GF-D8 (cell line): ENCODE measurements at regions not wholly inside any gene's neighbourhood (a gene's known extent, or its start where the extent isn't known, plus 50 kb on each side); places are given as distances from the start of the nearest gene placed in this dataset.

Experiments
- DNase-seq: peaks from one replicate; lab custom pipeline; 2025; lab: John Stamatoyannopoulos, UW

GRCh38 chr2:64196963-64197362, 52.7 kb upstream of the PELI1 start:
- no peak for DNase-seq

GRCh38 chr2:64201151-64201550, 56.9 kb upstream of the PELI1 start:
- DNase-seq = no peak

GRCh38 chr2:64202206-64202845, 58.1 kb upstream of the PELI1 start:
- no peak for DNase-seq

GRCh38 chr2:64203131-64203857, 59.1 kb upstream of the PELI1 start:
- no peak for DNase-seq

- no peak for DNase-seq
These were observed 59.8 kb upstream of the PELI1 start for GRCh38 chr2:64203858-64204632.

GRCh38 chr2:64204703-64205102, 60.5 kb upstream of the PELI1 start:
- no peak for DNase-seq

GRCh38 chr2:64205415-64205814, 61.2 kb upstream of the PELI1 start:
- DNase-seq = no peak

- DNase-seq = no peak
These were observed 63.4 kb upstream of the PELI1 start for GRCh38 chr2:64207573-64207972.

GRCh38 chr2:64210816-64211215, 66.6 kb upstream of the PELI1 start:
- no peak for DNase-seq

GRCh38 chr2:64211276-64211921, 67.2 kb upstream of the PELI1 start:
- DNase-seq = no peak

- DNase-seq = peak; percentile 88
These were observed 68.1 kb upstream of the PELI1 start for GRCh38 chr2:64212346-64212745.

- DNase-seq = peak; percentile 68
These were observed 68.6 kb upstream of the PELI1 start for GRCh38 chr2:64212801-64213321.

- DNase-seq = no peak
These were observed 69.5 kb upstream of the PELI1 start for GRCh38 chr2:64213532-64214275.

- DNase-seq = no peak
These were observed 70.3 kb upstream of the PELI1 start for GRCh38 chr2:64214281-64215115.

GRCh38 chr2:64217198-64217869, 73.1 kb upstream of the PELI1 start:
- DNase-seq = no peak

- DNase-seq = no peak
These were observed 74.0 kb upstream of the PELI1 start for GRCh38 chr2:64218137-64218802.

GRCh38 chr2:64219149-64219548, 74.9 kb upstream of the PELI1 start:
- DNase-seq = no peak

- DNase-seq = no peak
These were observed 76.0 kb upstream of the PELI1 start for GRCh38 chr2:64220265-64220664.

GRCh38 chr2:64220894-64221617, 76.8 kb upstream of the PELI1 start:
- DNase-seq = no peak
